ENCODE measurements at regions not wholly inside any gene's neighbourhood (a gene's known extent, or its start where the extent isn't known, plus 50 kb on each side); places are given as distances from the start of the nearest gene placed in this dataset.

GRCh38 chr6:165052561-165053480, 256.6 kb downstream of the C6orf118 start:
- H3K4me1 ChIP-seq (replicated peaks in 1 of 2): peaks cover 0 to 13% of the 10 kb centered on the region in 2 donors
- no peak for ATAC-seq (replicated peaks in 6 of 8)
- H3K27ac ChIP-seq: no peak overlapping the region
- in situ Hi-C loops (cut with MboI; ENCODE audit: low pct_unique_long_range_greater_than_20kb in 2 of 9, low sequenced_read_pairs in 9 of 9, unreplicated experiment in 9 of 9): loop anchor here in 1 of 9 experiments (10.0 kb wide), 1 partner anchor 182 kb away; no protein-coding TSS in a partner anchor
- no peak overlapping the region for H3K4me3 ChIP-seq
- WGBS, 10 experiments: 61 to 88% (median 80%) methylated on average over 2 to 10 of the region's 10 CpGs

GRCh38 chr6:165049362-165049761, 260.0 kb downstream of the C6orf118 start:
- in situ Hi-C loops (cut with MboI; ENCODE audit: low pct_unique_long_range_greater_than_20kb in 2 of 9, low sequenced_read_pairs in 9 of 9, unreplicated experiment in 9 of 9): no loop called here
- Histone ChIP-seq H3K4me1 (replicated peaks in 1 of 2) (peaks cover 0 to 11% of the 10 kb centered on the region in 2 donors), H3K27ac (no peak overlapping the region), H3K4me3 (no peak overlapping the region)
- ATAC-seq (replicated peaks in 6 of 8): peak in 3 of 8 experiments; percentile 57 to 89 (median 84)
- 11 to 89% (median 43%) methylated on average over 1 to 7 of the region's 7 CpGs; no CpG with 5 or more reads in 2 of the 10 experiments for WGBS, 10 experiments

- Histone ChIP-seq H3K4me3 (no peak overlapping the region), H3K4me1 (replicated peaks in 1 of 2) (no peaks in the 10 kb centered on the region), H3K27ac (no peak overlapping the region)
- 60 to 100% (median 100%) methylated on average over 1 to 2 of the region's 2 CpGs; no CpG with 5 or more reads in 3 of the 10 experiments for WGBS, 10 experiments
- in situ Hi-C loops (cut with MboI; ENCODE audit: low pct_unique_long_range_greater_than_20kb in 2 of 9, low sequenced_read_pairs in 9 of 9, unreplicated experiment in 9 of 9): no loop called here
- ATAC-seq (replicated peaks in 6 of 8): no peak
Measured at GRCh38 chr6:165047952-165048351, 261.5 kb downstream of the C6orf118 start.

GRCh38 chr6:165045631-165046030, 263.8 kb downstream of the C6orf118 start:
- ATAC-seq (replicated peaks in 6 of 8): no peak
- H3K4me3 ChIP-seq: no peak overlapping the region
- in situ Hi-C loops (cut with MboI; ENCODE audit: low pct_unique_long_range_greater_than_20kb in 2 of 9, low sequenced_read_pairs in 9 of 9, unreplicated experiment in 9 of 9): no loop called here
- WGBS, 10 experiments: 22 to 87% (median 72%) methylated on average over 1 to 2 of the region's 2 CpGs
- H3K4me1 ChIP-seq (replicated peaks in 1 of 2): no peaks in the 10 kb centered on the region
- H3K27ac ChIP-seq: no peak overlapping the region

- WGBS, 10 experiments: 90 to 100% (median 100%) methylated on average over 1 to 2 of the region's 2 CpGs; no CpG with 5 or more reads in 4 of the 10 experiments
- in situ Hi-C loops (cut with MboI; ENCODE audit: low pct_unique_long_range_greater_than_20kb in 2 of 9, low sequenced_read_pairs in 9 of 9, unreplicated experiment in 9 of 9): no loop called here
- no peak for ATAC-seq (replicated peaks in 6 of 8)
- H3K27ac ChIP-seq: no peak overlapping the region
- no peaks in the 10 kb centered on the region for H3K4me1 ChIP-seq (replicated peaks in 1 of 2)
- no peak overlapping the region for H3K4me3 ChIP-seq
Measured at GRCh38 chr6:165042912-165043311, 266.5 kb downstream of the C6orf118 start.

GRCh38 chr6:165040440-165040839, 269.0 kb downstream of the C6orf118 start:
- Histone ChIP-seq H3K27ac (no peak overlapping the region), H3K4me1 (replicated peaks in 1 of 2) (no peaks in the 10 kb centered on the region), H3K4me3 (no peak overlapping the region)
- 11 to 100% (median 79%) methylated on average over 1 of the region's 1 CpG for WGBS, 10 experiments
- ATAC-seq (replicated peaks in 6 of 8): peak in 2 of 8 experiments; percentile 52 to 67
- in situ Hi-C loops (cut with MboI; ENCODE audit: low pct_unique_long_range_greater_than_20kb in 2 of 9, low sequenced_read_pairs in 9 of 9, unreplicated experiment in 9 of 9): no loop called here

- no peaks in the 10 kb centered on the region for H3K4me1 ChIP-seq (replicated peaks in 1 of 2)
- ATAC-seq (replicated peaks in 6 of 8): peak in 2 of 8 experiments; percentile 63 to 76
- in situ Hi-C loops (cut with MboI; ENCODE audit: low pct_unique_long_range_greater_than_20kb in 2 of 9, low sequenced_read_pairs in 9 of 9, unreplicated experiment in 9 of 9): no loop called here
- H3K4me3 ChIP-seq: no peak overlapping the region
- no peak overlapping the region for H3K27ac ChIP-seq
- WGBS, 10 experiments: 0 to 86% (median 60%) methylated on average over 1 to 4 of the region's 4 CpGs; no CpG with 5 or more reads in 1 of the 10 experiments
Measured at GRCh38 chr6:165034271-165034741, 275.1 kb downstream of the C6orf118 start.

GRCh38 chr6:165031502-165031901, 277.9 kb downstream of the C6orf118 start:
- Histone ChIP-seq H3K27ac (no peak overlapping the region), H3K4me1 (replicated peaks in 1 of 2) (no peaks in the 10 kb centered on the region), H3K4me3 (no peak overlapping the region)
- in situ Hi-C loops (cut with MboI; ENCODE audit: low pct_unique_long_range_greater_than_20kb in 2 of 9, low sequenced_read_pairs in 9 of 9, unreplicated experiment in 9 of 9): no loop called here
- 10 to 100% (median 77%) methylated on average over 3 to 7 of the region's 7 CpGs for WGBS, 10 experiments
- peak in 2 of 8 experiments; percentile 73 to 74 for ATAC-seq (replicated peaks in 6 of 8)

GRCh38 chr6:165025040-165025439, 284.4 kb downstream of the C6orf118 start:
- ATAC-seq (replicated peaks in 6 of 8): no peak
- in situ Hi-C loops (cut with MboI; ENCODE audit: low pct_unique_long_range_greater_than_20kb in 2 of 9, low sequenced_read_pairs in 9 of 9, unreplicated experiment in 9 of 9): no loop called here
- Histone ChIP-seq H3K4me1 (replicated peaks in 1 of 2) (no peaks in the 10 kb centered on the region), H3K4me3 (no peak overlapping the region), H3K27ac (no peak overlapping the region)
- WGBS, 10 experiments: 0 to 100% (median 14%) methylated on average over 1 of the region's 1 CpG; no CpG with 5 or more reads in 5 of the 10 experiments

GRCh38 chr6:165019681-165020080, 289.7 kb downstream of the C6orf118 start:
- in situ Hi-C loops (cut with MboI; ENCODE audit: low pct_unique_long_range_greater_than_20kb in 2 of 9, low sequenced_read_pairs in 9 of 9, unreplicated experiment in 9 of 9): no loop called here

GRCh38 chr6:165015676-165016075, 293.7 kb downstream of the C6orf118 start:
- ATAC-seq (replicated peaks in 6 of 8): peak in 3 of 8 experiments; percentile 6 to 9 (median 7)
- Histone ChIP-seq H3K4me3 (no peak overlapping the region), H3K4me1 (replicated peaks in 1 of 2) (peaks cover 2 to 14% of the 10 kb centered on the region in 2 donors), H3K27ac (no peak overlapping the region)
- in situ Hi-C loops (cut with MboI; ENCODE audit: low pct_unique_long_range_greater_than_20kb in 2 of 9, low sequenced_read_pairs in 9 of 9, unreplicated experiment in 9 of 9): no loop called here

More at GRCh38 chr6:165019681-165020080, 289.7 kb downstream of the C6orf118 start:
- no peak for ATAC-seq (replicated peaks in 6 of 8)
- Histone ChIP-seq H3K4me3 (no peak overlapping the region), H3K27ac (no peak overlapping the region), H3K4me1 (replicated peaks in 1 of 2) (peaks cover 2 to 14% of the 10 kb centered on the region in 2 donors)
- 21 to 100% (median 71%) methylated on average over 1 to 2 of the region's 2 CpGs; no CpG with 5 or more reads in 1 of the 10 experiments for WGBS, 10 experiments

GRCh38 chr6:165013701-165014100, 295.7 kb downstream of the C6orf118 start:
- in situ Hi-C loops (cut with MboI; ENCODE audit: low pct_unique_long_range_greater_than_20kb in 2 of 9, low sequenced_read_pairs in 9 of 9, unreplicated experiment in 9 of 9): no loop called here
- 0 to 98% (median 70%) methylated on average over 1 to 3 of the region's 3 CpGs for WGBS, 10 experiments
- peaks cover 2 to 14% of the 10 kb centered on the region in 2 donors for H3K4me1 ChIP-seq (replicated peaks in 1 of 2)
- no peak overlapping the region for H3K4me3 ChIP-seq
- ATAC-seq (replicated peaks in 6 of 8): no peak
- H3K27ac ChIP-seq: no peak overlapping the region

GRCh38 chr6:165012183-165012582, 297.2 kb downstream of the C6orf118 start:
- Histone ChIP-seq H3K4me1 (replicated peaks in 1 of 2) (peaks cover 2 to 14% of the 10 kb centered on the region in 2 donors), H3K4me3 (no peak overlapping the region), H3K27ac (no peak overlapping the region)
- WGBS, 10 experiments: 37 to 100% (median 79%) methylated on average over 1 to 4 of the region's 4 CpGs
- peak in 2 of 8 experiments; percentile 71 to 72 for ATAC-seq (replicated peaks in 6 of 8)
- in situ Hi-C loops (cut with MboI; ENCODE audit: low pct_unique_long_range_greater_than_20kb in 2 of 9, low sequenced_read_pairs in 9 of 9, unreplicated experiment in 9 of 9): no loop called here
